ENCODE measurements at regions not wholly inside any gene's neighbourhood (a gene's known extent, or its start where the extent isn't known, plus 50 kb on each side); places are given as distances from the start of the nearest gene placed in this dataset.

GRCh38 chr13:59367904-59368303 is 795.8 kb downstream of the DIAPH3 start:
- no peak for DNase-seq
- no peaks in the 10 kb centered on the region for H3K36me3 Mint-ChIP-seq
- WGBS (ENCODE audit: insufficient coverage), result no CpG with 5 or more reads among the region's 3 CpGs
- no peak overlapping the region for H3K27ac Mint-ChIP-seq
- ChIA-PET CTCF (no interaction called here), POLR2A (interaction anchor here in 1 of 2 donors (0.5 kb wide), 1 partner anchor 52 kb away, joined by 7 read pairs; no protein-coding TSS in a partner anchor)
- H3K4me1 Mint-ChIP-seq, result no peaks in the 10 kb centered on the region
- H3K4me3 Mint-ChIP-seq, result no peak overlapping the region
- no peaks in the 10 kb centered on the region for H3K9me3 ChIP-seq
- no peak overlapping the region for H3K4me3 ChIP-seq (ENCODE audit: control insufficient read depth in 1 of 2, extremely low read depth in 1 of 2, low read length in 1 of 2)
- no peaks in the 10 kb centered on the region for H3K4me1 ChIP-seq (ENCODE audit: control insufficient read depth in 1 of 2, extremely low read depth in 1 of 2, insufficient read depth in 2 of 2, low read length in 2 of 2)
- H3K27ac ChIP-seq (ENCODE audit: low read length), result no peak overlapping the region
- H3K27me3 Mint-ChIP-seq, result peaks cover 13 to 15% of the 10 kb centered on the region in 2 donors
- ATAC-seq (replicated peaks in 1 of 4), result no peak
- H3K9me3 Mint-ChIP-seq, result no peaks in the 10 kb centered on the region
- no peaks in the 10 kb centered on the region for H3K36me3 ChIP-seq (ENCODE audit: control insufficient read depth in 2 of 2, extremely low read depth in 1 of 2, insufficient read depth in 1 of 2, low read length in 1 of 2)
- peaks cover 0 to 6% of the 10 kb centered on the region in 2 experiments for H3K27me3 ChIP-seq (replicated peaks in 1 of 2; ENCODE audit: control insufficient read depth in 2 of 2, extremely low read depth in 1 of 2, insufficient read depth in 2 of 2, low read length in 1 of 2)

- POLR2A ChIA-PET, result no interaction called here
- H3K27me3 ChIP-seq (replicated peaks in 1 of 2; ENCODE audit: control insufficient read depth in 2 of 2, extremely low read depth in 1 of 2, insufficient read depth in 2 of 2, low read length in 1 of 2), result peaks cover 0 to 6% of the 10 kb centered on the region in 2 experiments
- H3K27me3 Mint-ChIP-seq, result peaks cover 10 to 15% of the 10 kb centered on the region in 2 donors
These were observed 795.0 kb downstream of the DIAPH3 start for GRCh38 chr13:59368693-59369092.

GRCh38 chr13:59371229-59371628 is 792.5 kb downstream of the DIAPH3 start:
- H3K27me3 Mint-ChIP-seq, result peaks cover 16 to 24% of the 10 kb centered on the region in 2 donors
- no peak for DNase-seq
- ChIA-PET POLR2A (no interaction called here), CTCF (no interaction called here)
- no peak overlapping the region for H3K27ac ChIP-seq (ENCODE audit: low read length)
- WGBS (ENCODE audit: insufficient coverage), result no CpG with 5 or more reads among the region's 1 CpG
- H3K9me3 Mint-ChIP-seq, result no peaks in the 10 kb centered on the region
- no peak overlapping the region for H3K27ac Mint-ChIP-seq
- no peaks in the 10 kb centered on the region for H3K9me3 ChIP-seq
- H3K36me3 ChIP-seq (ENCODE audit: control insufficient read depth in 2 of 2, extremely low read depth in 1 of 2, insufficient read depth in 1 of 2, low read length in 1 of 2), result no peaks in the 10 kb centered on the region
- no peaks in the 10 kb centered on the region for H3K36me3 Mint-ChIP-seq
- no peak overlapping the region for H3K4me3 Mint-ChIP-seq
- H3K4me1 Mint-ChIP-seq, result no peaks in the 10 kb centered on the region
- H3K4me3 ChIP-seq (ENCODE audit: control insufficient read depth in 1 of 2, extremely low read depth in 1 of 2, low read length in 1 of 2), result no peak overlapping the region
- ATAC-seq (replicated peaks in 1 of 4), result no peak
- H3K4me1 ChIP-seq (ENCODE audit: control insufficient read depth in 1 of 2, extremely low read depth in 1 of 2, insufficient read depth in 2 of 2, low read length in 2 of 2), result no peaks in the 10 kb centered on the region
- peaks cover 0 to 6% of the 10 kb centered on the region in 2 experiments for H3K27me3 ChIP-seq (replicated peaks in 1 of 2; ENCODE audit: control insufficient read depth in 2 of 2, extremely low read depth in 1 of 2, insufficient read depth in 2 of 2, low read length in 1 of 2)

More at GRCh38 chr13:59368693-59369092, 795.0 kb downstream of the DIAPH3 start:
- DNase-seq (no peak), ATAC-seq (replicated peaks in 1 of 4) (no peak)
- no peak overlapping the region for H3K4me3 ChIP-seq (ENCODE audit: control insufficient read depth in 1 of 2, extremely low read depth in 1 of 2, low read length in 1 of 2)
- no peaks in the 10 kb centered on the region for H3K4me1 ChIP-seq (ENCODE audit: control insufficient read depth in 1 of 2, extremely low read depth in 1 of 2, insufficient read depth in 2 of 2, low read length in 2 of 2)
- Mint-ChIP-seq H3K27ac (no peak overlapping the region), H3K4me1 (no peaks in the 10 kb centered on the region), H3K4me3 (no peak overlapping the region), H3K36me3 (no peaks in the 10 kb centered on the region), H3K9me3 (no peaks in the 10 kb centered on the region)
- H3K9me3 ChIP-seq, result no peaks in the 10 kb centered on the region
- WGBS (ENCODE audit: insufficient coverage), result 89% methylated on average over 1 of the region's 3 CpGs
- no peak overlapping the region for H3K27ac ChIP-seq (ENCODE audit: low read length)
- CTCF ChIA-PET, result no interaction called here
- no peaks in the 10 kb centered on the region for H3K36me3 ChIP-seq (ENCODE audit: control insufficient read depth in 2 of 2, extremely low read depth in 1 of 2, insufficient read depth in 1 of 2, low read length in 1 of 2)

DNA sequence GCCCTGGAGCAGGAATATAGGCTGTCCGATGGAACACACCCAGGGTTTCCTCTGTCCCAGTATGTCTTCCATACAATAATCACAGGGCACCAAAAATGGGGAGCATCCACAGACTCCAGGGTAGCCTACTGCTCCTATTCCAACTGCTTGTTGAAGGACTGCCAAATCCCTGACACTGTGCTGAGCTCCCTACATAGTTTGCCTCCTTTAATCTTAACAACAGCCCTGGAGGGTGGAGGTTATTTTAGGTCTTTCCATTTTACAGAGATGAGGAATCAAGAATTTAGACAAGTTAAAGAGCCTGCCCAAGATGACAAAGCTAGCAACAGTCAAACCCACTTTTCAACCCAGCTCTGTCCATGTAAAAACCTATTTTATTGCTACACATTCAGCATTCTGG is 790.4 kb downstream of the DIAPH3 start:
- CTCF ChIA-PET, result no interaction called here
- Mint-ChIP-seq H3K9me3 (peaks cover 0 to 3% (median 0%) of the 10 kb centered on the region in 3 donors), H3K36me3 (no peaks in the 10 kb centered on the region), H3K4me1 (no peaks in the 10 kb centered on the region), H3K4me3 (no peak overlapping the region), H3K27ac (no peak overlapping the region), H3K27me3 (peaks cover 21 to 31% of the 10 kb centered on the region in 2 donors)
- Histone ChIP-seq H3K9me3 (no peaks in the 10 kb centered on the region), H3K4me3 (ENCODE audit: control insufficient read depth in 1 of 2, extremely low read depth in 1 of 2, low read length in 1 of 2) (no peak overlapping the region), H3K27me3 (replicated peaks in 1 of 2; ENCODE audit: control insufficient read depth in 2 of 2, extremely low read depth in 1 of 2, insufficient read depth in 2 of 2, low read length in 1 of 2) (peaks cover 0 to 10% of the 10 kb centered on the region in 2 experiments), H3K27ac (ENCODE audit: low read length) (no peak overlapping the region), H3K36me3 (ENCODE audit: control insufficient read depth in 2 of 2, extremely low read depth in 1 of 2, insufficient read depth in 1 of 2, low read length in 1 of 2) (no peaks in the 10 kb centered on the region), H3K4me1 (ENCODE audit: control insufficient read depth in 1 of 2, extremely low read depth in 1 of 2, insufficient read depth in 2 of 2, low read length in 2 of 2) (no peaks in the 10 kb centered on the region)
- ATAC-seq (replicated peaks in 1 of 4) (no peak), DNase-seq (no peak)
- 100% methylated on average over 1 of the region's 1 CpG for WGBS (ENCODE audit: insufficient coverage)
- POLR2A ChIA-PET, result no interaction called here

GRCh38 chr13:59374691-59375090 is 789.0 kb downstream of the DIAPH3 start:
- DNase-seq (no peak), ATAC-seq (replicated peaks in 1 of 4) (no peak)
- H3K27ac Mint-ChIP-seq, result no peak overlapping the region
- Histone ChIP-seq H3K36me3 (ENCODE audit: control insufficient read depth in 2 of 2, extremely low read depth in 1 of 2, insufficient read depth in 1 of 2, low read length in 1 of 2) (no peaks in the 10 kb centered on the region), H3K27me3 (replicated peaks in 1 of 2; ENCODE audit: control insufficient read depth in 2 of 2, extremely low read depth in 1 of 2, insufficient read depth in 2 of 2, low read length in 1 of 2) (peaks cover 0 to 10% of the 10 kb centered on the region in 2 experiments), H3K27ac (ENCODE audit: low read length) (no peak overlapping the region), H3K9me3 (no peaks in the 10 kb centered on the region), H3K4me1 (ENCODE audit: control insufficient read depth in 1 of 2, extremely low read depth in 1 of 2, insufficient read depth in 2 of 2, low read length in 2 of 2) (no peaks in the 10 kb centered on the region), H3K4me3 (ENCODE audit: control insufficient read depth in 1 of 2, extremely low read depth in 1 of 2, low read length in 1 of 2) (no peak overlapping the region)
- no peaks in the 10 kb centered on the region for H3K4me1 Mint-ChIP-seq
- no peak overlapping the region for H3K4me3 Mint-ChIP-seq
- ChIA-PET POLR2A (no interaction called here), CTCF (no interaction called here)
- no peaks in the 10 kb centered on the region for H3K36me3 Mint-ChIP-seq
- H3K27me3 Mint-ChIP-seq, result peaks cover 15 to 31% of the 10 kb centered on the region in 2 donors
- no CpG with 5 or more reads among the region's 3 CpGs for WGBS (ENCODE audit: insufficient coverage)
- peaks cover 0 to 6% (median 0%) of the 10 kb centered on the region in 3 donors for H3K9me3 Mint-ChIP-seq

DNA sequence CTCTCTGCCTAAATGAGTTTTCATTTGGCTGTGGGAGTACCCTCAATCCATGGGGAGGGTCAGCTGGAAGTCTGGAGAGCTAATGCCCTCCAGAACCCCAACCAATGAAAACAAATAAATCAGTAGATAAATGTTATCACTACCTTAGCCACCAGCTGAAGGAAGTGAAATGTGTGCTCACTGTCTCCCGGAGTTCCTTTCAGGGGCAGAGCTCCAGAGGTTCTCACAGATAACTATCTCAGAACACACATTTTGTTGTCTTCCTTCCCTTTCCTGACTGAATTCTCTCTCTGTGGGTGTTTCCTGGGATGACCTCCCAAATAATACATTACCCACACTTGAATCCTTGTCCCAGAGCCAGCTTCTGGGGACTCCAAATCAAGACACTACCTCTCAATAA is 779.6 kb downstream of the DIAPH3 start:
- no peaks in the 10 kb centered on the region for H3K27me3 ChIP-seq (replicated peaks in 1 of 2; ENCODE audit: control insufficient read depth in 2 of 2, extremely low read depth in 1 of 2, insufficient read depth in 2 of 2, low read length in 1 of 2)
- ATAC-seq (replicated peaks in 1 of 4) (no peak), DNase-seq (no peak)
- no peak overlapping the region for H3K4me3 Mint-ChIP-seq
- WGBS (ENCODE audit: insufficient coverage), result no CpG with 5 or more reads among the region's 1 CpG
- no peak overlapping the region for H3K27ac Mint-ChIP-seq
- H3K27ac ChIP-seq (ENCODE audit: low read length), result no peak overlapping the region
- peaks cover 2 to 7% (median 4%) of the 10 kb centered on the region in 3 donors for H3K9me3 Mint-ChIP-seq
- H3K36me3 Mint-ChIP-seq, result no peaks in the 10 kb centered on the region
- H3K36me3 ChIP-seq (ENCODE audit: control insufficient read depth in 2 of 2, extremely low read depth in 1 of 2, insufficient read depth in 1 of 2, low read length in 1 of 2), result no peaks in the 10 kb centered on the region
- ChIA-PET POLR2A (no interaction called here), CTCF (no interaction called here)
- H3K4me1 ChIP-seq (ENCODE audit: control insufficient read depth in 1 of 2, extremely low read depth in 1 of 2, insufficient read depth in 2 of 2, low read length in 2 of 2), result no peaks in the 10 kb centered on the region
- H3K9me3 ChIP-seq, result no peaks in the 10 kb centered on the region
- H3K4me1 Mint-ChIP-seq, result no peaks in the 10 kb centered on the region
- H3K27me3 Mint-ChIP-seq, result peaks cover 5 to 36% of the 10 kb centered on the region in 2 donors
- no peak overlapping the region for H3K4me3 ChIP-seq (ENCODE audit: control insufficient read depth in 1 of 2, extremely low read depth in 1 of 2, low read length in 1 of 2)

- POLR2A ChIA-PET, result interaction anchor here in 1 of 2 donors (0.6 kb wide), 1 partner anchor 1000 kb away, joined by 7 read pairs; no protein-coding TSS in a partner anchor
- peaks cover 4 to 6% of the 10 kb centered on the region in 2 experiments for H3K4me1 ChIP-seq (ENCODE audit: control insufficient read depth in 1 of 2, extremely low read depth in 1 of 2, insufficient read depth in 2 of 2, low read length in 2 of 2)
- no peak overlapping the region for H3K4me3 Mint-ChIP-seq
- no peaks in the 10 kb centered on the region for H3K36me3 ChIP-seq (ENCODE audit: control insufficient read depth in 2 of 2, extremely low read depth in 1 of 2, insufficient read depth in 1 of 2, low read length in 1 of 2)
- H3K27me3 ChIP-seq (replicated peaks in 1 of 2; ENCODE audit: control insufficient read depth in 2 of 2, extremely low read depth in 1 of 2, insufficient read depth in 2 of 2, low read length in 1 of 2), result peaks cover 0 to 4% of the 10 kb centered on the region in 2 experiments
- no peaks in the 10 kb centered on the region for H3K9me3 ChIP-seq
- H3K4me3 ChIP-seq (ENCODE audit: control insufficient read depth in 1 of 2, extremely low read depth in 1 of 2, low read length in 1 of 2), result no peak overlapping the region
- WGBS (ENCODE audit: insufficient coverage), result 17% methylated on average over 1 of the region's 2 CpGs
- no peaks in the 10 kb centered on the region for H3K9me3 Mint-ChIP-seq
- peak in 34 of 35 experiments; percentile 3 to 83 (median 50) for DNase-seq
- H3K27ac ChIP-seq (ENCODE audit: low read length), result peak overlapping the region; percentile 39
- no peaks in the 10 kb centered on the region for H3K4me1 Mint-ChIP-seq
- H3K27ac Mint-ChIP-seq, result no peak overlapping the region
- H3K27me3 Mint-ChIP-seq, result peaks cover 5 to 11% of the 10 kb centered on the region in 2 donors
- CTCF ChIA-PET, result interaction anchor here (0.6 to 2.9 kb wide), 19 partner anchors 9 to 1039 kb away, joined by 3 to 11 read pairs (median 5); no protein-coding TSS in a partner anchor
- peak; percentile 87 to 96 (median 94) for ATAC-seq (replicated peaks in 1 of 4)
- no peaks in the 10 kb centered on the region for H3K36me3 Mint-ChIP-seq
These were observed 772.0 kb downstream of the DIAPH3 start for GRCh38 chr13:59391696-59392095.

All from T-cell (primary cell).